HL-60 (cell line): ENCODE measurements at regions not wholly inside any gene's neighbourhood (a gene's known extent, or its start where the extent isn't known, plus 50 kb on each side); places are given as distances from the start of the nearest gene placed in this dataset.

Experiments
- CTCF ChIP-seq: IDR thresholded peaks from one replicate; pipeline ENCODE4 v1.5.1; 2011; ENCODE audit warnings: low read length, control low read depth, inconsistent platforms; ENCODE audit not compliant: insufficient read depth
- GABPA ChIP-seq: IDR thresholded peaks from 2 replicates; pipeline ENCODE4 v1.6.1; 2012; ENCODE audit warnings: low read depth
- POLR2AphosphoS5 ChIP-seq: IDR thresholded peaks from 2 replicates; pipeline ENCODE4 v1.6.1; 2012; ENCODE audit warnings: low read depth
- REST ChIP-seq: IDR thresholded peaks from 2 replicates; pipeline ENCODE4 v1.6.1; 2012; ENCODE audit warnings: low read depth; ENCODE audit not compliant: insufficient replicate concordance

GRCh38 chr13:105403086-105403485 is 1132.4 kb downstream of the EFNB2 start:
- TF ChIP-seq POLR2AphosphoS5: no peak
- no peak for TF ChIP-seq CTCF
- no peak for TF ChIP-seq REST
- TF ChIP-seq GABPA: no peak
